ENCODE measurements at regions not wholly inside any gene's neighbourhood (a gene's known extent, or its start where the extent isn't known, plus 50 kb on each side); places are given as distances from the start of the nearest gene placed in this dataset.

- no peak for DNase-seq (ENCODE audit: low read depth)
Measured at GRCh38 chr1:39136638-39137037, 67.9 kb upstream of the MACF1 start.

DNA sequence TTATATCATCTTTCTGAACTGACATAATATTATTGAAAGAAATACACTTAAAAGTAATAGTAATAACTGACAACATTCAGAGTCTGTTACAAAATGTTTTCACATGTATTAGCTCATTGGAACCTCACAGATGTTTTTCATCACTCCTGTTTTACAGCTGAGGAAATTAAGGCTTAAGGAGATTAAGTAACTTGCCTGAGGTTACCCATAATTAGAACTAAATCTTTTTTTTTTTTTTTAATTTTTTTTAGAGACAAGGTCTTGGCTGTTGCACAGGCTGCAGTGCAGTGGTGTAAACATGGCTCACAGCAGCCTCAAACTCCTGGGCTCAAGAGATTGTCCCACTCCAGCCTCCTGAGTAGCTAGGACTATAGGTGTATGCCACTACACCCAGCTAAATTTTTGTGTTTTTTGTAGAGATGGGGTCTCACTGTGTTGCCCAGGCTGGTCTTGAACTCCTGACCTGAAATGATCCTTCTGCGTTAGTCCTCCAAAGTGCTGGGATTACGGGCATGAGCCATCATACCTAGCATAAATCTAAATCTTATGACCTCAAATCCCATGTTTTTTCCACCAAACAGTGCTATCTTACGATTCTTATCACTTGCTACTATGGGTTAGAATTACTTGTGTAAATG is 64.7 kb upstream of the MACF1 start:
- peak; percentile 58 for DNase-seq (ENCODE audit: low read depth)

DNA sequence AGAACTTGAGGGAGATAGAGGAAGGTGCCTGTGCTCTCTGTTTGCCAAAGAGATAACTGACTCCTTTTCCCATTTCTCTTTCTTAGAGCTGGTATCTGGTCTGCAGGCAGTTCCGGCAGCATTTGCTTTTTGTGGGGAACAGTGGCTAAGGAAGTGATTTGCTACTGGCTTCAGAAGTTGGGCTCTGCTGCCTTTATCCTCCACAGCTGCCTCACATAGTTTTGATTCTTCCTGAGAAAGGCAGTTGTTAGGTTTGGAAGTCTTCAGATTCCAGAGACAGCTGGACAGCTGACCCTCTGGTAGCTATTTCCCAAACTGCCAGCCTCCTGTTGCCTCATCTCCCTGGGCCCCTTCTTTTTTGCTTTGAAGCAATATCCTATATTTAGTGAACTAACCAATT is 62.6 kb upstream of the MACF1 start:
- peak; percentile 71 for DNase-seq (ENCODE audit: low read depth)

GRCh38 chr1:39142401-39143060 is 62.0 kb upstream of the MACF1 start:
- DNase-seq (ENCODE audit: low read depth), result no peak

DNA sequence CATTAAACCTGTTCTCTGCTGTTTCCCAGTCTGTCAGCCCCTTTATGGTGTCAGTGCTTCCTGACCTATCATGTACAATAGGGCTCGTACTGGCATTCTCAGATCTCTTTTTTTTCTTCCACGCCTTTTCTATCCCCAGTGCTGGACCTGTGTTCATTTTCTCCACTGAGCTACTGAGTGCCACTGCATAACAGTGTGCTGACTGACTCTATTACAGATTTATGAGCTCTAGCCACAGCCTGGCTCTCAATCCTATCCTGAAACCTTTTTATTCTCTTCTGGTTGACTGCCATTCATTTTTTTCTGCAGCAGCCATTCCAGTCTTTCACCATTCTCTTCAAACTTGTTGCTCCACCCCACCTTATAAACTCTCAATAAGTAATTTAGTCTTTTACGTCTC is 59.6 kb upstream of the MACF1 start:
- DNase-seq (ENCODE audit: low read depth), result no peak

GRCh38 chr1:39145331-39145965 is 59.0 kb upstream of the MACF1 start:
- no peak for DNase-seq (ENCODE audit: low read depth)

DNA sequence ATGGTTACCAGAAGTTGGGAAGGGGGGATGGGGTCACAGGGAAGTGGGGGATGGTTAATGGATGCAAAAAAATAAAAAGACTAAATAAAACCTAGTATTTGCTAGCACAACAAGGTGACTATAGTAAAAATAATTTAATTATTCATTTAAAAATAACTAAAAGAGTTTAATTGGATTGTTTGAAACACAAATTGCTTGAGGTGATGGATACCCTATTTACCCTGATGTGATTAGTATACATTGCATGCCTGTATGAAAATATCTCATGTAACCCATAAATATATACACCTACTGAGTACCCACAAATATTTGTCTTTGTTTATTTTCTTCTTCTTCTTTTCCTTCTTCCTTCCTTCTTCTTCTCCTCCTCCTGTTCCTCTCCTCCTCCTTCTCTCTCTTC is 57.8 kb upstream of the MACF1 start:
- DNase-seq (ENCODE audit: low read depth), result no peak

DNA sequence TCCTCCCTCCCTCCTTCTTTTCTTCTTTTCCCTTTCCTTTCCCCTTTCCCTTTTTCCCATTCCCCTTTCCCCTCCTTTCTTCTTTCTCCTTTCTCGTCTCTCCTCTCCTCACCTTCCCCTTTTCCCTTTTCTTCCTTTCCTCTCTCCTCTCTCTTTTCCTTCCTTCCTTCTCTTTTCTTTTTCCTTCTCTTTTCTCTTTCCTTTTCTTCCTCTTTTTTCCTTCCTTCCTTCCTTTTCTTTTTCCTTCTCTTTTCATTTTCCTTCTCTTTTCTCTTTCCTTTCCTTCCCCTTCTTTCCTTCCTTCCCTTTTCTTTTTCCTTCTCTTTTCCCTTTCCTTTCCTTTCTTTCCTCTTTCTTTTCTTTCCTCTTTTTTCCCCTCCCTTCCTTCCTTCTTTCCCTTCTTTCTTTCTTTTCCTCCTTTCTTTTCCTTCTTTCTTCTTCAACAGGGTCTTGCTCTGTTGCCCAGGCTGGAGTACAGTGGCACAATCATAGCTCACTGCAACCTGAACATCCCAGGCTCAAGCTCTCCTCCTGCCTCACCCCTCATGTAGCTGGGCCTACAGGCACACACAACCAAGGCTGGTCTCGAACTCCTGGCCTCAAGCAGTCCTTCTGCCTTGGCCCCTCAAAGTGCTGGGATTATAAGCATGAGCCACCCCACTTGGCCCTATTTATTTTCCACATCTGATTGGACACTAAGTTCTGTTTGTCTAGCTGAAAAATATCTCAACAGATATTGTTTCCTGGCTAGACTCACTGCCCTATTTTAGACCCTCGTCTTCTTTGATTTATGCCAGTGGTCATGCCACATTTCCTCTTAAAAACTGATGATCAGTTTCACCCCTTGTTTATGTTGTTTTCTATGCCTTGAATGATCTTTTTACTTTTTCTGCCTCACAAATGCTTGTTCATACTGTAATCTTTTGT is 57.1 kb upstream of the MACF1 start:
- DNase-seq (ENCODE audit: low read depth), result no peak

DNA sequence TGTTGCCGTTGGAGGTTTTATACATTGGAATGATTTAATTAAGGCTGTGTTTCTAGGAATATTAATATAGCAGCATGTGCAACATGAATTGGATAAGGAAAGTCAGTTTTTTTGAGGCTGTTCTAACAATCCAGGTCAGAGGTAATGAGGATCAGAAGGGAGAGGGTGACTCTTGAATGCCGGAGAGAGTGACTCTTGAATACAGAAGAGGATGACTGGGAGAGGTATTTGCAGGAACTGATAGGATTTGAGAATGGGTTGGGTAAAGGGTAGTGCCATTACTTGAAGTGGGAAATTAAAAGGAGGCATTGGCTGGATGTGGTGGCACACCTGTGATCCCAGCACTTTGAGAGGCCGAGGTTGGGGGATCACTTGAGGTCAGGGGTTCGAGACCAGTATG is 55.6 kb upstream of the MACF1 start:
- DNase-seq (ENCODE audit: low read depth), result no peak

DNA sequence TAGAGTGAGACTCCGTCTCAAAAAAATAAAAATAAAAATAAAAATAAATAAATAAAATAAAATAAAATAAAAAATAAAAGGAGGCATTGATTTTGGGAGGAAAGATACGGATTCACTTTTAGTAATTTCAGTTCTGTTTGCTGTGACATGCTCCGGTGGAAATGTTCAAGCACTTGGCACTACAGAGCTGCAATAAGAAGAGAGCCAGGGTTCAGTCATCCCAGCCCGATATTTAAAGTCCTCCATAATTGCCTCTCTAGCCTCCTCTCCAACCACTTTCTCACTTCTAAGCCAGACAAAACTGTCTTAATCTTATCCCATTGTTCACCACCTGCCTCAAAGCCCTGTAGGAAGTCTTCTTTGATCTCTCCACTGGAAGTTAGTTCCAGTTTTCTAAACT is 55.0 kb upstream of the MACF1 start:
- no peak for DNase-seq (ENCODE audit: low read depth)

- no peak for DNase-seq (ENCODE audit: low read depth)
Measured at GRCh38 chr1:39150779-39151178, 53.7 kb upstream of the MACF1 start.

DNA sequence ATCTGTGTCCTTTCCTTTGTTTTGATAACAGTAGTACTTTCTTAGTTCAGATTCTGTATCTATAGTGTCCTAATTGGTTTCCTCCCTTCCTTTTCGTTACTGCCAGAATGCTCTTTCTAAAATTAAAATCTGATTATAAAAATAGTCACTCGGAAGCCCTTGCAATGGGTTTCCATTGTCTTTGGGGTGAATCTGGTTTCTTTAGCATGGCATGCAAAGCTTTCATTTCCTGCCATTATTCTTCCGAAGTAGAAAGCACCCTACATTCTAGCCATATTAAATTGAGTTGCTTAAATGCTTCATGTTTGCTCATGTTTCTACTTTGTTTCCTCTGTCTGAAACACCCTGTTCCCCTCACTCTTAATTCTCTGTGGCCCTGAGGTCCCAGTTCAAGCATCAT is 53.2 kb upstream of the MACF1 start:
- no peak for DNase-seq (ENCODE audit: low read depth)

- no peak for DNase-seq (ENCODE audit: low read depth)
Measured at GRCh38 chr1:39152923-39153322, 51.6 kb upstream of the MACF1 start.

DNA sequence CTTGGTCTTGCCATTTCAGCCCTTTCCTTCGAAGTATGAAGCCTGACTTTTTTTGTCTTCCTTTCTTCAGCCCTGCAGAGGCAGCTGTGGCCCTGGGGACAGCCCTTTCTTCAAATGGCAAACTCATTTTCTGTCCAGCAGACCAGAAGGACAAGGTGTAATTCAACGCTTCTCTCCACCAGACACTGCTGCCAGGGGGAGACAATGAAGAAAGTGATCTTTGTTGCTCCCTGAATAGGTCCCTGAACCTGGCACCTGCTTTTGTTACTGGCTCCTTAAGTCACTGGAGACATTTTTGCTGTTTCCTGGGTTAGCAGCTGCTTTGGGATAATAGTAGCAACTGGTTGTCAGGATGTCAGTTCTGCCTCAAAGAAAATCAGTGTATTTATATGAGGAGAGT is 50.8 kb upstream of the MACF1 start:
- DNase-seq (ENCODE audit: low read depth), result no peak

DNA sequence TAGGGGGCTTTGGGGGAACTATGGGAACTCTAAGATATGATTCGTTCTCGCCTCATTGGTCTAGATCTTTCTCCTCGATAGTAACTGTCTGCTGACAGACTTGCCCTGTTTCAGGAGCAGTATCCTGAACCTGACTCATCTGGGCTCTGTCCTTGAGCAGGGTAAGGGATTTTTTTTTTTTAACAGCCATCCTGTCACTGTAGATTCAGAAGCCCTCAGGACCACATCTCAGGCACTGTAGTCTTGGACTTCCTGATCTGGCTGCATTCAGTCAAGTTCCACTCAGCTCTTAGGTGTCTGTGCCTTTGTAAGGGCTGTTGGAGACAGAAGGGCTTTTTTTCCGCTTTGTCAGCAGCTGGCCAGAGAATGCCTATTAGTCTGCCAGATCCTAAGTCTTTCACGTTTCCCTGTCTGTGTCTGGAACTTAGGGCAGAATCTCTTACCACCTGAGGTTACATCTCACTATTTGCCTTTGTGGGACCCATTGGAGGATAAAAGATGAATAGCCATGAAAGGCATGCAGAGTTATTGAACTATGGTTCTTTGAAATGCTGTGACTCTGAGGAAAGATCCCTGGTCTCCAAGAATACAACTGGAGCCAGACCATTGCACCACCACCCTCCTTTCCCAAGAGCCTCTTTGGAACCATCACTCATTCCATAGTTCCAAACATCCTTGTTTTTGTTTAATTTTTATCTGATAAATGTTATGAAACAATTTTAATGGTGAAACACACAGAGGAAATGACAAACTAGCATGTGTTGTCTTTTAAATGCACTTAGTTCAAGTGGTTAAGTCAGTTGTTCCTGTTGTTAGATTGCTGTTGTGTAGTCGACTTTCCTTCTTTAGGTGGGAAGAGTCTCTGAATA is 49.7 kb upstream of the MACF1 start:
- DNase-seq (ENCODE audit: low read depth), result peak; percentile 87
